Calu3 (cell line): ENCODE measurements at regions not wholly inside any gene's neighbourhood (a gene's known extent, or its start where the extent isn't known, plus 50 kb on each side); places are given as distances from the start of the nearest gene placed in this dataset.

Experiments used
- BruUV-seq: library from RNA; stranded (reverse); fragments of 400-500 nt; replicated peaks from 2 replicates; lab custom pipeline; 2021; lab: Mats Ljungman, UMichigan
- CTCF ChIA-PET: fragments of 300-600 bp; sonication (Branson Sonifier 250); formaldehyde crosslinking; loops from one replicate; lab custom pipeline; 2022; ENCODE audit warnings: antibody characterized with exemption; lab: Charles Lee
- DNase-seq: peaks from one replicate; pipeline ENCODE4 v3.0.0; 2022
- H3K27ac Mint-ChIP-seq: one replicate; pipeline ENCODE4 v1.8.0; 2022; ENCODE audit warnings: mixed read lengths; ENCODE audit not compliant: unreplicated experiment
- H3K27me3 Mint-ChIP-seq: one replicate; pipeline ENCODE4 v1.8.0; 2022; ENCODE audit warnings: mixed read lengths; ENCODE audit not compliant: unreplicated experiment
- H3K36me3 Mint-ChIP-seq: one replicate; pipeline ENCODE4 v1.8.0; 2022; ENCODE audit warnings: mild to moderate bottlenecking, moderate library complexity, mixed read lengths; ENCODE audit not compliant: insufficient read depth, unreplicated experiment
- H3K4me1 Mint-ChIP-seq: one replicate; pipeline ENCODE4 v1.8.0; 2022; ENCODE audit warnings: mild to moderate bottlenecking, low read depth, mixed read lengths; ENCODE audit not compliant: unreplicated experiment
- H3K4me3 Mint-ChIP-seq: one replicate; pipeline ENCODE4 v1.8.0; 2022; ENCODE audit warnings: mild to moderate bottlenecking, low read depth, moderate library complexity, mixed read lengths; ENCODE audit not compliant: unreplicated experiment
- H3K9me3 Mint-ChIP-seq: one replicate; pipeline ENCODE4 v1.8.0; 2022; ENCODE audit warnings: low read depth, mixed read lengths; ENCODE audit not compliant: unreplicated experiment
- intact Hi-C: fragments of 100-400 bp; cut with micrococcal nuclease; formaldehyde crosslinking; loops from one replicate; pipeline ENCODE4 v1.10.0; 2022; ENCODE audit not compliant: unreplicated experiment
- TF ChIP-seq, protein P1 (sequence below): fragments of 200-600 bp; IDR thresholded peaks from one replicate; pipeline ENCODE4 v1.8.0; 2022; ENCODE audit warnings: antibody characterized with exemption; ENCODE audit not compliant: unreplicated experiment

GRCh38 chr6:141914646-141915045, 218.1 kb upstream of the GJE1 start:
- H3K4me1 Mint-ChIP-seq, result no peaks in the 10 kb centered on the region
- no peak for DNase-seq
- H3K36me3 Mint-ChIP-seq, result no peaks in the 10 kb centered on the region
- no peak overlapping the region for H3K27ac Mint-ChIP-seq
- no peaks in the 10 kb centered on the region for H3K9me3 Mint-ChIP-seq
- CTCF ChIA-PET, result no interaction called here
- no TSS peak for BruUV-seq
- no peak overlapping the region for H3K4me3 Mint-ChIP-seq
- TF ChIP-seq, protein P1, sequence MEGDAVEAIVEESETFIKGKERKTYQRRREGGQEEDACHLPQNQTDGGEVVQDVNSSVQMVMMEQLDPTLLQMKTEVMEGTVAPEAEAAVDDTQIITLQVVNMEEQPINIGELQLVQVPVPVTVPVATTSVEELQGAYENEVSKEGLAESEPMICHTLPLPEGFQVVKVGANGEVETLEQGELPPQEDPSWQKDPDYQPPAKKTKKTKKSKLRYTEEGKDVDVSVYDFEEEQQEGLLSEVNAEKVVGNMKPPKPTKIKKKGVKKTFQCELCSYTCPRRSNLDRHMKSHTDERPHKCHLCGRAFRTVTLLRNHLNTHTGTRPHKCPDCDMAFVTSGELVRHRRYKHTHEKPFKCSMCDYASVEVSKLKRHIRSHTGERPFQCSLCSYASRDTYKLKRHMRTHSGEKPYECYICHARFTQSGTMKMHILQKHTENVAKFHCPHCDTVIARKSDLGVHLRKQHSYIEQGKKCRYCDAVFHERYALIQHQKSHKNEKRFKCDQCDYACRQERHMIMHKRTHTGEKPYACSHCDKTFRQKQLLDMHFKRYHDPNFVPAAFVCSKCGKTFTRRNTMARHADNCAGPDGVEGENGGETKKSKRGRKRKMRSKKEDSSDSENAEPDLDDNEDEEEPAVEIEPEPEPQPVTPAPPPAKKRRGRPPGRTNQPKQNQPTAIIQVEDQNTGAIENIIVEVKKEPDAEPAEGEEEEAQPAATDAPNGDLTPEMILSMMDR, result no peak
- no peaks in the 10 kb centered on the region for H3K27me3 Mint-ChIP-seq
- intact Hi-C loops, result no loop called here

GRCh38 chr6:141906569-141907080, 226.1 kb upstream of the GJE1 start:
- H3K4me3 Mint-ChIP-seq, result no peak overlapping the region
- no peak overlapping the region for H3K27ac Mint-ChIP-seq
- intact Hi-C loops, result no loop called here
- no peaks in the 10 kb centered on the region for H3K4me1 Mint-ChIP-seq
- no TSS peak for BruUV-seq
- CTCF ChIA-PET, result no interaction called here
- H3K27me3 Mint-ChIP-seq, result no peaks in the 10 kb centered on the region
- no peaks in the 10 kb centered on the region for H3K9me3 Mint-ChIP-seq
- TF ChIP-seq, protein P1, result no peak
- no peaks in the 10 kb centered on the region for H3K36me3 Mint-ChIP-seq
- DNase-seq, result no peak

GRCh38 chr6:141890661-141891060, 242.1 kb upstream of the GJE1 start:
- intact Hi-C loops, result no loop called here
- TF ChIP-seq, protein P1, result no peak
- no TSS peak for BruUV-seq
- H3K27me3 Mint-ChIP-seq, result no peaks in the 10 kb centered on the region
- CTCF ChIA-PET, result no interaction called here
- no peaks in the 10 kb centered on the region for H3K4me1 Mint-ChIP-seq
- no peak for DNase-seq
- H3K9me3 Mint-ChIP-seq, result peaks cover 4% of the 10 kb centered on the region
- no peaks in the 10 kb centered on the region for H3K36me3 Mint-ChIP-seq
- H3K27ac Mint-ChIP-seq, result no peak overlapping the region
- no peak overlapping the region for H3K4me3 Mint-ChIP-seq

- peaks cover 2% of the 10 kb centered on the region for H3K9me3 Mint-ChIP-seq
- BruUV-seq, result no TSS peak
- no peaks in the 10 kb centered on the region for H3K27me3 Mint-ChIP-seq
- DNase-seq, result no peak
- TF ChIP-seq, protein P1, result no peak
- intact Hi-C loops, result no loop called here
- CTCF ChIA-PET, result no interaction called here
- H3K4me3 Mint-ChIP-seq, result no peak overlapping the region
- H3K36me3 Mint-ChIP-seq, result no peaks in the 10 kb centered on the region
- H3K4me1 Mint-ChIP-seq, result no peaks in the 10 kb centered on the region
- no peak overlapping the region for H3K27ac Mint-ChIP-seq
Observed at GRCh38 chr6:141884850-141885249, 247.9 kb upstream of the GJE1 start.
